Colonic mucosa (tissue), 4 donors: ENCODE measurements at regions not wholly inside any gene's neighbourhood (a gene's known extent, or its start where the extent isn't known, plus 50 kb on each side); places are given as distances from the start of the nearest gene placed in this dataset.

Experiments used
- DNase-seq: peaks from one replicate; pipeline ENCODE4 v3.0.0-alpha.2; 2020
- H3K27ac ChIP-seq: fragments of 200-600 bp; one replicate; pipeline ENCODE4 v1.8.0; 2021
- H3K27me3 ChIP-seq: fragments of 200-600 bp; one replicate; pipeline ENCODE4 v1.8.0; 2021
- H3K36me3 ChIP-seq: fragments of 200-600 bp; one replicate; pipeline ENCODE4 v1.8.0; 2021
- H3K4me1 ChIP-seq: fragments of 200-600 bp; one replicate; pipeline ENCODE4 v1.8.0; 2021; ENCODE audit warnings: mild to moderate bottlenecking
- H3K4me3 ChIP-seq: fragments of 200-600 bp; one replicate; pipeline ENCODE4 v1.8.0; 2021
- H3K9ac ChIP-seq, 2 donors: one replicate each; pipeline ENCODE4 v1.7.0; 2013; ENCODE audit warnings: control low read depth in 2 of 2, low read depth in 2 of 2, low read length in 2 of 2
- H3K9me3 ChIP-seq: fragments of 200-600 bp; one replicate; pipeline ENCODE4 v1.8.0; 2021
- CTCF ChIP-seq: fragments of 200-600 bp; IDR thresholded peaks from one replicate; pipeline ENCODE4 v1.8.0; 2022; ENCODE audit warnings: antibody characterized with exemption, mild to moderate bottlenecking
- intact Hi-C: fragments of 100-400 bp; cut with DNase I; formaldehyde crosslinking; loops from one replicate; pipeline ENCODE4 v1.14.1; 2022
- donor health status: healthy.
- donor health status: DM: no; HTN: no; CAD: no.
- donor health status: DM: no; HTN: no; CAD: no.

- no peak overlapping the region for H3K27ac ChIP-seq
Observed at GRCh38 chr1:83520797-83521196, 478.1 kb downstream of the TTLL7 start.

GRCh38 chr1:83516369-83516768 lies 482.6 kb downstream of the TTLL7 start:
- Histone ChIP-seq H3K9ac (no peak overlapping the region), H3K4me3 (no peak overlapping the region), H3K4me1 (no peaks in the 10 kb centered on the region), H3K27me3 (no peaks in the 10 kb centered on the region), H3K27ac (no peak overlapping the region), H3K9me3 (no peaks in the 10 kb centered on the region), H3K36me3 (no peaks in the 10 kb centered on the region)
- intact Hi-C loops, result no loop called here
- DNase-seq, result no peak
- no peak for TF ChIP-seq CTCF

More at GRCh38 chr1:83520797-83521196, 478.1 kb downstream of the TTLL7 start:
- TF ChIP-seq CTCF, result no peak
- no peak overlapping the region for H3K9ac ChIP-seq
- no peak overlapping the region for H3K4me3 ChIP-seq
- intact Hi-C loops, result no loop called here
- no peak for DNase-seq
- no peaks in the 10 kb centered on the region for H3K36me3 ChIP-seq
- H3K4me1 ChIP-seq, result no peaks in the 10 kb centered on the region
- no peaks in the 10 kb centered on the region for H3K9me3 ChIP-seq
- H3K27me3 ChIP-seq, result no peaks in the 10 kb centered on the region

- no peaks in the 10 kb centered on the region for H3K9me3 ChIP-seq
- H3K27ac ChIP-seq, result no peak overlapping the region
- no peaks in the 10 kb centered on the region for H3K36me3 ChIP-seq
- H3K9ac ChIP-seq, result no peak overlapping the region
- no peak for DNase-seq
- H3K4me1 ChIP-seq, result no peaks in the 10 kb centered on the region
- H3K27me3 ChIP-seq, result no peaks in the 10 kb centered on the region
- no peak for TF ChIP-seq CTCF
- no peak overlapping the region for H3K4me3 ChIP-seq
- intact Hi-C loops, result no loop called here
Observed at GRCh38 chr1:83515578-83516154, 483.3 kb downstream of the TTLL7 start.

- Histone ChIP-seq H3K27me3 (no peaks in the 10 kb centered on the region), H3K9ac (no peak overlapping the region), H3K4me3 (no peak overlapping the region), H3K9me3 (no peaks in the 10 kb centered on the region), H3K36me3 (no peaks in the 10 kb centered on the region), H3K4me1 (no peaks in the 10 kb centered on the region), H3K27ac (no peak overlapping the region)
- DNase-seq, result no peak
- intact Hi-C loops, result no loop called here
- no peak for TF ChIP-seq CTCF
Observed at GRCh38 chr1:83512373-83513193, 486.3 kb downstream of the TTLL7 start.

GRCh38 chr1:83511146-83511726 lies 487.7 kb downstream of the TTLL7 start:
- no peak for TF ChIP-seq CTCF
- no peaks in the 10 kb centered on the region for H3K36me3 ChIP-seq
- no peaks in the 10 kb centered on the region for H3K27me3 ChIP-seq
- no peak overlapping the region for H3K9ac ChIP-seq
- H3K9me3 ChIP-seq, result no peaks in the 10 kb centered on the region
- no peak overlapping the region for H3K4me3 ChIP-seq
- intact Hi-C loops, result no loop called here
- no peaks in the 10 kb centered on the region for H3K4me1 ChIP-seq
- no peak for DNase-seq
- no peak overlapping the region for H3K27ac ChIP-seq
